Calu3 (cell line): ENCODE measurements at regions not wholly inside any gene's neighbourhood (a gene's known extent, or its start where the extent isn't known, plus 50 kb on each side); places are given as distances from the start of the nearest gene placed in this dataset.

Experiments used
- BruUV-seq: library from RNA; stranded (reverse); fragments of 400-500 nt; replicated peaks from 2 replicates; lab custom pipeline; 2021; lab: Mats Ljungman, UMichigan
- CTCF ChIA-PET: fragments of 300-600 bp; sonication (Branson Sonifier 250); formaldehyde crosslinking; loops from one replicate; lab custom pipeline; 2022; ENCODE audit warnings: antibody characterized with exemption; lab: Charles Lee
- DNase-seq: peaks from one replicate; pipeline ENCODE4 v3.0.0; 2022
- H3K27ac Mint-ChIP-seq: one replicate; pipeline ENCODE4 v1.8.0; 2022; ENCODE audit warnings: mixed read lengths; ENCODE audit not compliant: unreplicated experiment
- H3K27me3 Mint-ChIP-seq: one replicate; pipeline ENCODE4 v1.8.0; 2022; ENCODE audit warnings: mixed read lengths; ENCODE audit not compliant: unreplicated experiment
- H3K36me3 Mint-ChIP-seq: one replicate; pipeline ENCODE4 v1.8.0; 2022; ENCODE audit warnings: mild to moderate bottlenecking, moderate library complexity, mixed read lengths; ENCODE audit not compliant: insufficient read depth, unreplicated experiment
- H3K4me1 Mint-ChIP-seq: one replicate; pipeline ENCODE4 v1.8.0; 2022; ENCODE audit warnings: mild to moderate bottlenecking, low read depth, mixed read lengths; ENCODE audit not compliant: unreplicated experiment
- H3K4me3 Mint-ChIP-seq: one replicate; pipeline ENCODE4 v1.8.0; 2022; ENCODE audit warnings: mild to moderate bottlenecking, low read depth, moderate library complexity, mixed read lengths; ENCODE audit not compliant: unreplicated experiment
- H3K9me3 Mint-ChIP-seq: one replicate; pipeline ENCODE4 v1.8.0; 2022; ENCODE audit warnings: low read depth, mixed read lengths; ENCODE audit not compliant: unreplicated experiment
- intact Hi-C: fragments of 100-400 bp; cut with micrococcal nuclease; formaldehyde crosslinking; loops from one replicate; pipeline ENCODE4 v1.10.0; 2022; ENCODE audit not compliant: unreplicated experiment
- TF ChIP-seq, protein P1 (sequence below): fragments of 200-600 bp; IDR thresholded peaks from one replicate; pipeline ENCODE4 v1.8.0; 2022; ENCODE audit warnings: antibody characterized with exemption; ENCODE audit not compliant: unreplicated experiment

DNA sequence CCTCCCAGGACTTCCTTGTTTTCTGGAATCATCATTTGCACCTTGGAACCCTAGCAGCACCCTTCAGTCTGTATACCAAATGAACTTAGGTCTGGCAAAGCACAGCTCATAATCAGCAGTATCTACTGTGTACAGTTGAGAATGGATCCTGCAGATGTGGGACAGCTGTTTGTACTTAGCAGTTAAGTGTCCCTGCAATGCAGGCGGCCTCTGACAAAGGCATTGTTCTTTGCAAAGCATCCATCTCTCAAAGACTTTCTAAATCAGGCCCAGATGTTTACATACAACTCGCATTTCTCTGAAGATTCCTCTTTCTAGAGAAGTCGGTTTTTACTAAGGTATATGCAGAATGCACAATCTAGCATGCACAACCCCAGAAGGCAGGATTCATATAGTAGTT lies 170.5 kb upstream of the RBM19 start:
- CTCF ChIA-PET = no interaction called here

DNA sequence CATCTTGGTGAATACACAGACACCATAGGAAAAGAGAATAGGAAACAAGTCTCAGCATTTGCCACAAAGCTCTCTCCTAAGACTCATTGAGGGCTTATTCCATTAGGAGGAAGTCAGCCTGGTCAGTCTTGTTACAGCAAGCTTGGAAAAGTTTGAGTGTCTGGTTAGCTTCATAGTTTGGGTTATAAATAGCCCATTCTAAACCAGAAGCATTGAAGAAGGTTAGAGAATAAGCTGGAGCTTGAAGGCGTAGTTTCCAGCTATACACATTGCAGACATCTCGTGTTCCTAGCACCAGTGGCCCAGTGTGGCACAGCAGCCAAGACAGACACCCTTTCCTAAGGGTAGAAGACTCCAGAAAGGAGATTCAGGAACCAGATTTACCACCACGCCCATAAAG lies 168.8 kb upstream of the RBM19 start:
- Mint-ChIP-seq H3K4me3 (no peak overlapping the region), H3K27me3 (peaks cover 15% of the 10 kb centered on the region), H3K27ac (no peak overlapping the region), H3K9me3 (no peaks in the 10 kb centered on the region), H3K36me3 (no peaks in the 10 kb centered on the region), H3K4me1 (no peaks in the 10 kb centered on the region)
- no TSS peak for BruUV-seq
- intact Hi-C loops = no loop called here
- CTCF ChIA-PET = interaction anchor here (1.6 kb wide), 1 partner anchor 10 kb away, joined by 5 read pairs; no protein-coding TSS in a partner anchor
- no peak for DNase-seq
- TF ChIP-seq, protein P1, sequence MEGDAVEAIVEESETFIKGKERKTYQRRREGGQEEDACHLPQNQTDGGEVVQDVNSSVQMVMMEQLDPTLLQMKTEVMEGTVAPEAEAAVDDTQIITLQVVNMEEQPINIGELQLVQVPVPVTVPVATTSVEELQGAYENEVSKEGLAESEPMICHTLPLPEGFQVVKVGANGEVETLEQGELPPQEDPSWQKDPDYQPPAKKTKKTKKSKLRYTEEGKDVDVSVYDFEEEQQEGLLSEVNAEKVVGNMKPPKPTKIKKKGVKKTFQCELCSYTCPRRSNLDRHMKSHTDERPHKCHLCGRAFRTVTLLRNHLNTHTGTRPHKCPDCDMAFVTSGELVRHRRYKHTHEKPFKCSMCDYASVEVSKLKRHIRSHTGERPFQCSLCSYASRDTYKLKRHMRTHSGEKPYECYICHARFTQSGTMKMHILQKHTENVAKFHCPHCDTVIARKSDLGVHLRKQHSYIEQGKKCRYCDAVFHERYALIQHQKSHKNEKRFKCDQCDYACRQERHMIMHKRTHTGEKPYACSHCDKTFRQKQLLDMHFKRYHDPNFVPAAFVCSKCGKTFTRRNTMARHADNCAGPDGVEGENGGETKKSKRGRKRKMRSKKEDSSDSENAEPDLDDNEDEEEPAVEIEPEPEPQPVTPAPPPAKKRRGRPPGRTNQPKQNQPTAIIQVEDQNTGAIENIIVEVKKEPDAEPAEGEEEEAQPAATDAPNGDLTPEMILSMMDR = no peak

More for the DNA sequence above, 170.5 kb upstream of the RBM19 start:
- Mint-ChIP-seq H3K36me3 (no peaks in the 10 kb centered on the region), H3K27me3 (peaks cover 15% of the 10 kb centered on the region), H3K4me3 (no peak overlapping the region), H3K4me1 (no peaks in the 10 kb centered on the region), H3K27ac (no peak overlapping the region), H3K9me3 (no peaks in the 10 kb centered on the region)
- no TSS peak for BruUV-seq
- intact Hi-C loops = no loop called here
- TF ChIP-seq, protein P1 = no peak
- no peak for DNase-seq

DNA sequence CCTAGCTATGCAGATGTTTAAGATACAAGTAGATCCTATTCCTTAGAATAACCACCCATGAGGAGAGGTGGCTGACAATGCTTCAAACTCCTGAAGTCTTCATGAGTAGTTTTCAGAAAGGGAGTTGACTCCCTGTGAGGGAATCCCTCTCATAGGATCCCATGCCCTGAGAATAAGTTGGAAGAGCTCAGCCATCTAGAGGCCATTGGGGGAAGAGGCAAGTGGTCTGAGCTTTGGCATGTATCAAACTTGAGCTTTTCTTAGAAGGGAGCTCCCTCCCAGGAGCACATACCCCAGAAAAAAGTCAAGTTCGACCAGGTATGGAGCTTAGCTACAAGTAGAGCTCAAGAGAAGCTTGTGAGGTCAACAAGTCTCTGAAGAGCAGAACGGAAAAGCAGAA lies 165.7 kb upstream of the RBM19 start:
- TF ChIP-seq, protein P1 = no peak
- no peaks in the 10 kb centered on the region for H3K9me3 Mint-ChIP-seq
- no peak overlapping the region for H3K4me3 Mint-ChIP-seq
- H3K36me3 Mint-ChIP-seq = no peaks in the 10 kb centered on the region
- no peak for DNase-seq
- no TSS peak for BruUV-seq
- no peaks in the 10 kb centered on the region for H3K27me3 Mint-ChIP-seq
- intact Hi-C loops = no loop called here
- H3K4me1 Mint-ChIP-seq = no peaks in the 10 kb centered on the region
- CTCF ChIA-PET = no interaction called here
- no peak overlapping the region for H3K27ac Mint-ChIP-seq

DNA sequence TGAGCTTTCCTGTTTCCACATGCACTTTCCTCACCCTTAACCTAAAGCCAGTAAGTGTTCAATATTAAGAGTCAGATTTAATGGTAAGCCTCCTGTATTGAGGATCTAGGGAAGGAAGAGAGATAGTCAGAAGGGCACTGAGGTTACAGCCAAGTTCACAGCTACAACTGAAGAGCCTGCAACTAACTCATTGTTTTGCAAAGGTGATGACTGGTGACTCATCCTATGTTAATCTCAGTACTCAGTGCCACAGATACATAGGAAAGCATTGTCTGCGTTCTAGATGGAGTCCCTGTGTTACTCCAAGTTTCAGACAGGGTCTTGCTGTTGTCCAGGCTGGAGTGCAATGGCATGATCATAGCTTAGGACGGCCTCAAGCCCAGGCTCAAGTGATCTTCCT lies 157.0 kb upstream of the RBM19 start:
- Mint-ChIP-seq H3K4me1 (no peaks in the 10 kb centered on the region), H3K9me3 (no peaks in the 10 kb centered on the region), H3K36me3 (no peaks in the 10 kb centered on the region), H3K27ac (no peak overlapping the region), H3K4me3 (no peak overlapping the region), H3K27me3 (no peaks in the 10 kb centered on the region)
- TF ChIP-seq, protein P1 = no peak
- DNase-seq = no peak
- CTCF ChIA-PET = no interaction called here
- intact Hi-C loops = no loop called here
- BruUV-seq = no TSS peak

DNA sequence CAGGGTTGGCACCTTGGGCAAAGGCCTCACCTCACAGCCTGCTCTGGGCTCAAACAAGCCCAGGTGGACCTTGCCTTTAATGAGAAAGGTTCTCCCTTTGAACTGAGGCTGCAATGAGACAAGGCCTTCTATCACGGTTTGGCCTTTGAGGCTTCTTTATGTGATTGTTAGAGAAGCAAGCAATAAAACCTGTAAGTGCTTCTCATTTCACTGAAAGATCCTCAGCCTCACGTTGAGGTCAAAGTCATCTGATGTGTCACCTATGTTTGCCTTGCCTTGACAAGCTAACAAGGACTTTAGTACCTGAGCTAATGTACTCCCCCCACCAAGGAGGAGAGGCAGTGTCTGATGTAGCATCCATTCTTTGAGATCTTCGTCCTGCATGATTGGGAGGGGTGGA lies 155.9 kb upstream of the RBM19 start:
- no peaks in the 10 kb centered on the region for H3K36me3 Mint-ChIP-seq
- intact Hi-C loops = no loop called here
- TF ChIP-seq, protein P1 = no peak
- H3K4me1 Mint-ChIP-seq = no peaks in the 10 kb centered on the region
- no peaks in the 10 kb centered on the region for H3K9me3 Mint-ChIP-seq
- no peak overlapping the region for H3K4me3 Mint-ChIP-seq
- CTCF ChIA-PET = no interaction called here
- no peaks in the 10 kb centered on the region for H3K27me3 Mint-ChIP-seq
- no peak overlapping the region for H3K27ac Mint-ChIP-seq
- no peak for DNase-seq
- no TSS peak for BruUV-seq
